Endothelial cell (in vitro differentiated cells): ENCODE measurements at regions not wholly inside any gene's neighbourhood (a gene's known extent, or its start where the extent isn't known, plus 50 kb on each side); places are given as distances from the start of the nearest gene placed in this dataset.

Experiments used
- DNase-seq: peaks from one replicate; pipeline ENCODE4 v3.0.0; 2021; ENCODE audit warnings: low spot score
- H3K27ac Mint-ChIP-seq: one replicate; pipeline ENCODE4 v1.8.0; 2021; ENCODE audit warnings: mixed read lengths, inconsistent platforms; ENCODE audit not compliant: unreplicated experiment
- H3K27me3 Mint-ChIP-seq: one replicate; pipeline ENCODE4 v1.8.0; 2021; ENCODE audit warnings: mild to moderate bottlenecking, moderate library complexity, mixed read lengths, inconsistent platforms; ENCODE audit not compliant: unreplicated experiment
- H3K36me3 Mint-ChIP-seq: one replicate; pipeline ENCODE4 v1.8.0; 2021; ENCODE audit warnings: mild to moderate bottlenecking, low read depth, mixed read lengths, inconsistent platforms; ENCODE audit not compliant: unreplicated experiment
- H3K4me1 Mint-ChIP-seq: one replicate; pipeline ENCODE4 v1.8.0; 2021; ENCODE audit warnings: mild to moderate bottlenecking, mixed read lengths, inconsistent platforms; ENCODE audit not compliant: unreplicated experiment
- H3K4me3 Mint-ChIP-seq: one replicate; pipeline ENCODE4 v1.8.0; 2021; ENCODE audit warnings: mild to moderate bottlenecking, mixed read lengths, inconsistent platforms; ENCODE audit not compliant: unreplicated experiment
- H3K9me3 Mint-ChIP-seq: one replicate; pipeline ENCODE4 v1.8.0; 2021; ENCODE audit warnings: mixed read lengths, inconsistent platforms; ENCODE audit not compliant: unreplicated experiment
- TF ChIP-seq, protein P1 (sequence below): fragments of 200-600 bp; sonication (generic); IDR thresholded peaks from one replicate; pipeline ENCODE4 v1.5.0; 2021; ENCODE audit warnings: antibody characterized with exemption; ENCODE audit not compliant: unreplicated experiment

- TF ChIP-seq, protein P1, sequence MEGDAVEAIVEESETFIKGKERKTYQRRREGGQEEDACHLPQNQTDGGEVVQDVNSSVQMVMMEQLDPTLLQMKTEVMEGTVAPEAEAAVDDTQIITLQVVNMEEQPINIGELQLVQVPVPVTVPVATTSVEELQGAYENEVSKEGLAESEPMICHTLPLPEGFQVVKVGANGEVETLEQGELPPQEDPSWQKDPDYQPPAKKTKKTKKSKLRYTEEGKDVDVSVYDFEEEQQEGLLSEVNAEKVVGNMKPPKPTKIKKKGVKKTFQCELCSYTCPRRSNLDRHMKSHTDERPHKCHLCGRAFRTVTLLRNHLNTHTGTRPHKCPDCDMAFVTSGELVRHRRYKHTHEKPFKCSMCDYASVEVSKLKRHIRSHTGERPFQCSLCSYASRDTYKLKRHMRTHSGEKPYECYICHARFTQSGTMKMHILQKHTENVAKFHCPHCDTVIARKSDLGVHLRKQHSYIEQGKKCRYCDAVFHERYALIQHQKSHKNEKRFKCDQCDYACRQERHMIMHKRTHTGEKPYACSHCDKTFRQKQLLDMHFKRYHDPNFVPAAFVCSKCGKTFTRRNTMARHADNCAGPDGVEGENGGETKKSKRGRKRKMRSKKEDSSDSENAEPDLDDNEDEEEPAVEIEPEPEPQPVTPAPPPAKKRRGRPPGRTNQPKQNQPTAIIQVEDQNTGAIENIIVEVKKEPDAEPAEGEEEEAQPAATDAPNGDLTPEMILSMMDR = no peak
- Mint-ChIP-seq H3K36me3 (no peaks in the 10 kb centered on the region), H3K4me3 (no peak overlapping the region), H3K4me1 (peaks cover 3% of the 10 kb centered on the region), H3K27ac (no peak overlapping the region), H3K27me3 (no peaks in the 10 kb centered on the region), H3K9me3 (no peaks in the 10 kb centered on the region)
- no peak for DNase-seq
Measured at GRCh38 chr3:171528102-171528501, 67.9 kb upstream of the TNIK start.

DNA sequence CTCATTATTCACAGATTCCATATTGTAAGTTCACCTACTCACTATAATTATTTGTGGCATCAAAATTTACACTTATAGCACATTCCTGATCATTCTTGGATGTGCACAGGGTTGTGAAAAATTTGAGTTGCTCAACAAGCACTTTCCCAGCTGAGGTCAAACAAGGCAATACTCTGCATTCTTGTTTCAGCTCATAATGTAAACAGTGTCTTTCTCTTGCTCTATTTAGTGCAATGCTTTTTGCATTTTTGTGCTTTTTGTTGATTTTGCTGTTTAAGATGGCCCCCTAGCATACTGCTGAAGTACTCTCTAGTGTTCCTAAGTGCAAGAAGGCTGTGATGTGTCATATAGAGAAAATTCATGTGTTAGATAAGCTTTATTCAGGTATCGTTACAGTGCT, 66.7 kb upstream of the TNIK start:
- no peaks in the 10 kb centered on the region for H3K36me3 Mint-ChIP-seq
- TF ChIP-seq, protein P1 = no peak
- DNase-seq = no peak
- H3K27me3 Mint-ChIP-seq = no peaks in the 10 kb centered on the region
- H3K4me3 Mint-ChIP-seq = no peak overlapping the region
- H3K9me3 Mint-ChIP-seq = no peaks in the 10 kb centered on the region
- H3K27ac Mint-ChIP-seq = no peak overlapping the region
- peaks cover 3% of the 10 kb centered on the region for H3K4me1 Mint-ChIP-seq

- Mint-ChIP-seq H3K4me1 (peaks cover 3% of the 10 kb centered on the region), H3K27me3 (no peaks in the 10 kb centered on the region), H3K27ac (no peak overlapping the region), H3K4me3 (no peak overlapping the region), H3K36me3 (no peaks in the 10 kb centered on the region), H3K9me3 (no peaks in the 10 kb centered on the region)
- DNase-seq = no peak
- TF ChIP-seq, protein P1 = no peak
Measured at GRCh38 chr3:171526146-171526545, 65.9 kb upstream of the TNIK start.

DNA sequence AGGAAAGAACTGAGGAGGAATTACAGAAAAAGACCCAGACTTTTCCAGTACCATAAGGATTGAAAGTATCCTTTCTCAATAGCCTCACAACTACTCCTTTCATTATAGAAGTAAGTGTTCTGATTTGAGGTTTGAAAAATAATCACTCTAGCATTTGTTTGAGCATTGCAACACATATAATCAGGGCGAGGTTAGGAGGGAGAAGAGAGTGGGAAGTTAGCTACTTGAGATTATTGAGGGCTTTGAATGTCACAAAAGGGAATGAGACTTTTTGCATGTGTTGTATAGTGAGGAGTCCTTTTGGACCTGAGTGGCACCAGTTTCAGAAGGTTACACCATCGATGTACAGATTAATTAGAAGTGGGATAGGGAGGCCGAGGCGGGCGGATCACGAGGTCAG, 65.2 kb upstream of the TNIK start:
- no peaks in the 10 kb centered on the region for H3K27me3 Mint-ChIP-seq
- H3K36me3 Mint-ChIP-seq = no peaks in the 10 kb centered on the region
- H3K4me1 Mint-ChIP-seq = peaks cover 3% of the 10 kb centered on the region
- H3K4me3 Mint-ChIP-seq = no peak overlapping the region
- DNase-seq = no peak
- H3K27ac Mint-ChIP-seq = no peak overlapping the region
- TF ChIP-seq, protein P1 = no peak
- H3K9me3 Mint-ChIP-seq = no peaks in the 10 kb centered on the region

DNA sequence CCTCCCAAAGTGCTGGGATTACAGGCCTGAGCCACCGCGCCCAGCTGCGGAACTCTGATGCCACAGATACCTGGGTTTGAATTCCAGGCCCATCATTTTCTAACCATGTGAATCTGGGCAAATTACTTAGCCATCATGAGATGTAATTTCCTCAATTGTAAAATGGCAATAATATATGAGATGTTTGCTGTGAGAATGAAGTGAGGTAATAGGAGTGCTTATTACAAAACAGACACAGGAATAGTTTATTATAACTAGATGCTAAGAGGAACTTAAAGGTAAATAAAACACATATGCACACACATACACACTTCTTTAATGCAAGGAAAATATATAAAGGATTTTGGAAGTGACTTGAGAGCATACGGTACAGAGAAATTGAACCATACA, 64.7 kb upstream of the TNIK start:
- no peak overlapping the region for H3K4me3 Mint-ChIP-seq
- H3K36me3 Mint-ChIP-seq = no peaks in the 10 kb centered on the region
- H3K9me3 Mint-ChIP-seq = no peaks in the 10 kb centered on the region
- TF ChIP-seq, protein P1 = no peak
- H3K27ac Mint-ChIP-seq = no peak overlapping the region
- no peak for DNase-seq
- H3K27me3 Mint-ChIP-seq = no peaks in the 10 kb centered on the region
- peaks cover 3% of the 10 kb centered on the region for H3K4me1 Mint-ChIP-seq
